ENCODE measurements at regions not wholly inside any gene's neighbourhood (a gene's known extent, or its start where the extent isn't known, plus 50 kb on each side); places are given as distances from the start of the nearest gene placed in this dataset.

DNA sequence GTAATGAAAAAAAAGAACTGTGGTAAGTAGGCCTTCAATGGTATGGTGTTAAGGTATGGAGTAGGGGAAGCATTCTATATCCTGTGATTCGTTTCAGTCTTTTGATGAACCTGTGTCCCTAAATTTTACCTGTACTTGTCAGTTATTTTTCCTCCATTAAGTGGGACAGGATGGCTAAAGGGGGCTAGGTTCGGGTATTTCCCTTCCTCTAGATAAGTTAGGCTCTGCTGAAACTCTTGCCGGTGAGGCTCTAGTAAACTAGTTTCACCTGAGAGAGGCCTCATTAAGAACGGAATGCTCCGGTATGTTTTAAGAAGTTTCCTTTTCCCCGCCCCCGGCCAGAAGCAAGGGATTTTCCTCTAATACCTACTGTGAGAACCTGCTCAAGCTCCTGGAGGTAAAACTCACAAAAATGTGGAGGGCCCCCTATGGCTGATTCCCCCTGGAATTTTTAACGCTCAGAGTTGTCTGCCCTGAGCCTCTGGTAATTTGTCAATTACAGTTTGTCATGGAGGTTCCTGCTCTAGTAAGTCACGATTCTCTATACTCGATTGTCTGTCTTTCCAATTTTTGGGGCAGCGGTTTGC lies 87.7 kb downstream of the MACIR start:
- DNase-seq (ENCODE audit: low spot score): no peak

DNA sequence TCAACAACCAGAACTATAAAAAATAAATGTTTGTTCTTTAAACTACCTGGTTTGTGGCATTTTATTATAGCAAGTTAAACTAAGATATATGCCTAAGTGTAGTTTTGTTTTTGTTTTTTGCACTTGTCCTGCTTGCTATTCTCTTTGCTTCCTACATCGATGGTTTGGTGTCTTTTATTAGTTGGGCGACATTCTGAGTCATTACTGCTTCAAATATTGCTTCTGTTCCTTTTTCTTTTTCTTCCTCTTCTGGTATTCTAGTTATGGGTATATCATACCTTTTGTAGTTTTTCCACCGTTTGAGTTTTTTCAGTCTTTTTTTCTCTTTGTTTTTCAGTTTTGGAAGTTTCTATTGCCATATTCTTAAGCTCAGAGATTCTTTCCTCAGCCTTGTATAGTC lies 86.9 kb downstream of the MACIR start:
- no peak for DNase-seq (ENCODE audit: low spot score)

DNA sequence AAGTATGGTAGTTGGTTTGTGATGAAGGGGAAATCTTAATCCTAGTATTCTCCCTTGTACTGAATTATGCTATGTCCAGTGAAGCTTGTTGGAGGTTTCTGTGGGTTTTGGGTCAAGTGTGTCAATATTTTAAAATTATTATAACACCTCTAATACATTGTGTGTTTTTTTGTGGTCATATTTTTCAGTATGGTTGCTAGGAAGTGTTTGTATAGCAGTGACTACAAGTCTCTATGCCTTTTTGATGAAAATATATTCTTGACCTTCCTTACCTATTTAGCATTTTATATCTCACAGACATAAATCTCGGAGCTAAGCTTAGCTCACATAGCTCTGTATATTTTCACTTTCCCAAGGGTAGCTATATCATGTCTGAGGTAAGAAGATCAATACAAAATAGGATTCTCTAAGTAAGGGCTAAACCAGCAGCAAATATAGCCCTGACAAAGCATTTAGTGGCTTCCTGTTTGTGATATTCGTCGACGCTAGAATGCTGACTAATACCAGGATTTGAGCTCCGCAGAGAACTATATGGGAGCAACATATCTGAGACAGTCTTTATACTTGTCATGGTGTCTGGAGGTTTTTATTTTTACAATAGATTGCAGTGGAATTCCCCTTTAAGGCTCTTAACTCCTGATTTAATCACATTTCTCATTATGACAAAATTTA lies 82.3 kb downstream of the MACIR start:
- DNase-seq (ENCODE audit: low spot score): no peak

DNA sequence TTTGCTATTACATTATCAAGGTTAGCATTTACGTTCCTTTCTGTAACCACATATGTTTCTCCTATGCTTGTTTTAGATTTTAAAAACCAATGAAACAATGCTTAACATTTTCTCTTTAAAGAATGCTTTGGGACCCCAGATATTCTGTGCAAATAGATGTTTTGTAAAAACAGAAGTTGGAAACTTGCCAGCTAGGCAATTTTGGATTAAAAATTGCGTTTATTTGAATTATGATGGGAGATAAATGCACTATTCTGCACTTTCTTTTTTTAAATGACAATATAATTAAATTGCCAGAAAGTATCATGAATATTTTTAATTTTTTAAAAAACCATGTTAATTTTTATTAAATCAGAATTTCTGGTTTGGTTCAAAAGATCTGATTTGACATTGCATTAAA lies 81.6 kb downstream of the MACIR start:
- DNase-seq (ENCODE audit: low spot score): no peak

DNA sequence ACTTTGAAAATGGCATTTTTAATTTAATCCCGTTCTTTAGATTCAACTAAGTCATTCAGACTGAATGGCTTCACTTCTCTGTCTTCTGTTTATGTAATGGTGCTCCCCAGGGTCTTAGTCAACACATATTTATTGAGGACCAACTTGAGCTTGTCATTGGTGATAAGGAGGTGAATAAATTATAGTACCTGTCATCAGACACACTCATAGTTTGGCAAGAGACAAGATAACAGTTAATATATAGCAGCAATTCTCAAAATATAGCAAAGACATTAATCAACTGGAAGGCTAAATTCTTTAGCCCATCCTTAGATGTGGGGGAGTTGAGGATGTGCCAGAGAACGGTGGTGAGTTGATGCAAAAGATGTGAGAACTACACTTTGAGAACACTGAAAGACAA lies 78.4 kb downstream of the MACIR start:
- no peak for DNase-seq (ENCODE audit: low spot score)

DNA sequence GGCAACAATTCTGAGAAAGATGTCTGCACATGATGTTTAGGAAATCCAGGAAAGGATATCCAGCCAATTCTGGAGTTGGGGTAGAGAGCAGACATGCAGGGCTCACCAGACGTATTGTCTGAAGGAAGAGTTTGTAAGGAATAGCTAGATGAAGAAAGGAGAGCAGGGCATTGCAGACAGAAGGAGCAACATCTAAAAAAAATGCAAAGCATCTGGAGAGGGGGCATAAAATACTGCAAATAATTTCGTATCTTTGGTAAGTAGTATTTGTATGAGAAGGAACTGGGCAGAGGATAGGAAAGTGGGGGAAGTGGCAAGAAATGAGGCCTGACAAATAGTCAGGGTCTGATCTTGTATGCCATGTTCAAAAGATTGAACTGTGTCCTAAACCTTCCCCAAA lies 74.8 kb downstream of the MACIR start:
- no peak for DNase-seq (ENCODE audit: low spot score)

DNA sequence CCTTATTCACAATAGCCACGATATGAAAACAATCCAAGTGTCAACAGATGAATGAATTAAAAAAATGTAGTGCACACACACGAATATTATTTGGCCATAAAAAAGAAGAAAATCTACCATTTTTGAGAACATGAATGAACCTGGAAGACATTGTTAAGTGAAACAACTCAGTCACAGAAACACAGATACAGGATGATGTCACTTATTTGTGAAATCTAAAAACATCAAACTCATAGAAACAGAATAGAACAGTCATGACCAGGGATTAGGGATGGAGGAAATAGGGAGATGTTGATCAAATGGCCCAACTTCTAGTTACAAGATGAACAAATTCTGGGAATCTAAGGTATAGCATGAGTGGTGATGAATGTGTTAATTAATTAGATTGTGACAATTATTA lies 72.3 kb downstream of the MACIR start:
- no peak for DNase-seq (ENCODE audit: low spot score)

Measured in NAMALWA (cell line).